ENCODE measurements at regions not wholly inside any gene's neighbourhood (a gene's known extent, or its start where the extent isn't known, plus 50 kb on each side); places are given as distances from the start of the nearest gene placed in this dataset.

DNA sequence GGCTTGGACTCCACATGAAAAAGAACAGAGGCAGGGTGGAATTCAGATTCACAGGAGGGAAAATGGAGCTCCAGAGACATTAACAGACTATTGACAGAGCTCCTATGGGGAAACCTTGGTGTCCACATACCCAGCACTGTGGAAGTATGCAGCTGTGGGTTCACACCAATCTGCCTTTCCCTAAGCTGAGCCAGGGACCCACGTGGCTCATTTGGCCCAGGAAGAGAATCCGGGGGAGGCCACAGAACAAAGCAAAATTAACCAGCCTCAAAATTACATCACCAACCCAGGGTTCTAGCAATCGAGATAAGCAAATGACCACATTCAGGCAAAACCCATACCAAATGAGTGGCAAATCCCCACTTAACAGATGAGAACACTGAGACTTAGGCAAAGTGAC lies 105.8 kb upstream of the TWIST2 start:
- no peaks in the 10 kb centered on the region for H3K27me3 ChIP-seq (ENCODE audit: low read depth, low read length)
- H3K36me3 ChIP-seq (ENCODE audit: control insufficient read depth in 1 of 2, insufficient read depth in 2 of 2, low read length in 2 of 2): no peaks in the 10 kb centered on the region
- no peak overlapping the region for H3K4me3 ChIP-seq (ENCODE audit: low read depth in 1 of 2, low read length in 2 of 2)
- peaks cover 0 to 3% of the 10 kb centered on the region in 2 donors for H3K4me1 ChIP-seq (ENCODE audit: control insufficient read depth in 1 of 2, insufficient read depth in 2 of 2, low read length in 2 of 2)
- no peaks in the 10 kb centered on the region for H3K9me3 ChIP-seq (ENCODE audit: control insufficient read depth in 1 of 2, low read length in 2 of 2)
- H3K27ac ChIP-seq (ENCODE audit: low read length): no peak overlapping the region

DNA sequence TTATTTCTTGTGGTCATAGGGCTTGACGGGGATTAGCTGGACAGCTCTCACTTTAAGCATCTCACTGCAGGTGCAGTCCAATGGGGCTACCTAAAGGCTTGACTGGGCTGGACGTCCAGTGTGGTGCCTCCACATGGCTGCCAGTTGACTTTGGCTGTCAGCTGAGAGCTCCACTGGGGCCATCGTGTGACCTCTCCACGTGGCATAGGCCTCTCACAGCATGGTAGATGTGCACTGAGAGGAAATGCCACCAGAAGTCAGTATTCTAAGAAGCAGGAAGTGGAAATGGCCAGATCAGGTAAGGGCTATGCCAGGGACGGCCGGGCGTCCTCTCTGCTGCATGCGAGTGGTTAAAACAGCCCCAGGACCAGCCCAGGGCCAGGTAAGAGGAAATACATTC lies 105.2 kb upstream of the TWIST2 start:
- Histone ChIP-seq H3K36me3 (ENCODE audit: control insufficient read depth in 1 of 2, insufficient read depth in 2 of 2, low read length in 2 of 2) (no peaks in the 10 kb centered on the region), H3K4me3 (ENCODE audit: low read depth in 1 of 2, low read length in 2 of 2) (no peak overlapping the region), H3K27me3 (ENCODE audit: low read depth, low read length) (no peaks in the 10 kb centered on the region), H3K9me3 (ENCODE audit: control insufficient read depth in 1 of 2, low read length in 2 of 2) (no peaks in the 10 kb centered on the region), H3K27ac (ENCODE audit: low read length) (no peak overlapping the region), H3K4me1 (ENCODE audit: control insufficient read depth in 1 of 2, insufficient read depth in 2 of 2, low read length in 2 of 2) (peaks cover 0 to 3% of the 10 kb centered on the region in 2 donors)

DNA sequence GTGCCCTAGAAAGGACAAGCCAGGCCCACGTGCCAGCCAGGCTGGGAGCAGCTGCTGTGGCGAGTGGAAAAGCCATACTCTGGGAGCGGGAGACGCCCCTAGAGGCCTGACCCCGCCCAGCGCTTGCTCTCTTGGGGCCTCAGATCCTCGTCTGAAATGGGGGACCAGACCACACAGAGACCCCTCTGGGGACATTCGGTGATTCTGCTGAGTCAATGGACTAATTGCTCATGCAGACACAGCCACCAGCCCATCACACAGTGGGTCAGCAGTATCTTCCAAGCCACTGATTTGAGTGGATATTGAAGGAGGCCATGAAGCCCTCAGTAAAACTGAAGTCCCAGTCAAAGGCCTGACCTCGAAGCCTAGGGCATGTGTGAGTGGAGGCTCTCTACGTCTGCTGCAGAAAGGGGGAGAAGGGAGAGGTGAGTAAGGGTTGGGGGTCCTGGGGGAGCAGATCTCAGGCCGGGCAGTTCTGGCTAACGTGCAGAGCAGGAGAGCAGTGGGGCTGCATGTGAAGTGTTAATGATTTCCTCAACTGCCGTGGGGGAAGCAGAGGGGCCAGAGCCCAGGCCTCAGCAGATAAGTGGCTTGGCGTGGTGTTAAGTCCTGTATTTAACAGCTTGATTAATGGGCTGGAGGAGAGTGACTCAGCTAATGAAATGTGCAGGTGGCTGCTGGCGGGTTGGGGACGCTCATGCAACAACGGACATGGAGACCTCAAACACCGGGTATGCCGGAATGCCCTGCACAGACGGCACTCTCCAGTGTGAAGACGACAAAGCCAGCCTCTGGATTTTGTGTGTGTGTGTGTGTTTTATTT lies 104.4 kb upstream of the TWIST2 start:
- peaks cover 0 to 3% of the 10 kb centered on the region in 2 donors for H3K4me1 ChIP-seq (ENCODE audit: control insufficient read depth in 1 of 2, insufficient read depth in 2 of 2, low read length in 2 of 2)
- H3K9me3 ChIP-seq (ENCODE audit: control insufficient read depth in 1 of 2, low read length in 2 of 2): no peaks in the 10 kb centered on the region
- no peaks in the 10 kb centered on the region for H3K36me3 ChIP-seq (ENCODE audit: control insufficient read depth in 1 of 2, insufficient read depth in 2 of 2, low read length in 2 of 2)
- no peak overlapping the region for H3K27ac ChIP-seq (ENCODE audit: low read length)
- no peaks in the 10 kb centered on the region for H3K27me3 ChIP-seq (ENCODE audit: low read depth, low read length)
- H3K4me3 ChIP-seq (ENCODE audit: low read depth in 1 of 2, low read length in 2 of 2): no peak overlapping the region

DNA sequence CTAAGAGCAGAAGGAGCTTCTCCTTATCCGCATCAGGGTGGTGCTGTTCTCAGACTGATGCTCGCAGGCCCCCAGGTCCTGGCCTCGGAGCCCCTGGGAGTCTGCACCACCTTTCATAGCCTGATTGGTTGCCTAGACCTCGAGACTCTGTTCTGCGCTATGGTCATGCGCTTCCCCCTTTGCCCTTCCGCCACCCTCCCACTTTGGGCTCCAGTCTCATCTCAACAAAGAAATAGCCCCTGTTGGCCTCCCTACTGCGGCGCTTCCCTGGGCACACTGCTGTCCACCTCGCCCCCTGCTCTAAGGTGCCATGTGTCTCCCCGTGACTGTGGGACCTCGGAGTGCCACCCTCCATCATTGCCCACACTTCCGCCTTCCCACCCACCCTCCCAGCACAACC lies 102.9 kb upstream of the TWIST2 start:
- H3K4me1 ChIP-seq (ENCODE audit: control insufficient read depth in 1 of 2, insufficient read depth in 2 of 2, low read length in 2 of 2): peaks cover 0 to 3% of the 10 kb centered on the region in 2 donors
- no peaks in the 10 kb centered on the region for H3K27me3 ChIP-seq (ENCODE audit: low read depth, low read length)
- peaks cover 0 to 8% of the 10 kb centered on the region in 2 donors for H3K9me3 ChIP-seq (ENCODE audit: control insufficient read depth in 1 of 2, low read length in 2 of 2)
- no peak overlapping the region for H3K4me3 ChIP-seq (ENCODE audit: low read depth in 1 of 2, low read length in 2 of 2)
- H3K36me3 ChIP-seq (ENCODE audit: control insufficient read depth in 1 of 2, insufficient read depth in 2 of 2, low read length in 2 of 2): no peaks in the 10 kb centered on the region
- H3K27ac ChIP-seq (ENCODE audit: low read length): no peak overlapping the region

DNA sequence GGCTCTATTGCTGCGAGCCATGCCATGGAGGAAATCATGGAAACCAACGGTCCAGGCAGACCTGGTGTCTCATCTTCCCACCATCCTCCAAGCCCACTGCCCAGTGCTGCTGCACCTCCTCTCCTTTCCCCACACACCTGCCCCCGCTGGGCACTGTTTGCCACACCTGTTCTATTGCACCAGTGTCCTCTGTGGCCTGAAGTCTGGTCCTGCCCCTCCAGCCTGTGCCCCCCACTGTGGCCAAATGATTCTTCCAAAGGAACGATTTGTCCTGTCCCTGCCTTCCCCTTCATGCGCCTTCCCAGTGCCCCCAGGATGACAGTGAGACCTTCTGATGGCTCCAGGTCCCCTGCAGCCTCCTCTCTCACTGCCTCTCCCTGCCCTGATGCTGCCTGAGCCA lies 101.9 kb upstream of the TWIST2 start:
- Histone ChIP-seq H3K27me3 (ENCODE audit: low read depth, low read length) (no peaks in the 10 kb centered on the region), H3K4me1 (ENCODE audit: control insufficient read depth in 1 of 2, insufficient read depth in 2 of 2, low read length in 2 of 2) (peaks cover 0 to 3% of the 10 kb centered on the region in 2 donors), H3K27ac (ENCODE audit: low read length) (no peak overlapping the region)

DNA sequence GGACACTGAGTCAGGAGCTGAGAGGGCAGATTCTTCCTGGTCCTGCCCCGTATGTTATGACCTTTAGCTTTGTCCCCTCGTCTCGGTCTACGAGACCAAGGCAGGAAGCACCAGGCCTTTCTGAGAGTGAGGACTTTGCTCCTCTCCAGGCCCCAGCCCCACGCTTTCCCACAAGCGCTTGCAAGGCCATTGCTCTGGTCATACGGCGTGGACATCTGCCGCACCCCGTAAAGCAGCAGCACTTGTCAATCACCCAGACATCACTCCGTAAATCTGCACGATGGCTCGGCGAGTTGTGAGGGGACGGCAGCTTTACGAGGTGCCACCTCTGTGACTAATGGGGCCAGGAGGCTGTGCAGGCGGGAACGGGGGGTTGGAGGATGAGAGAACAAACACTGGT lies 100.8 kb upstream of the TWIST2 start:
- Histone ChIP-seq H3K27me3 (ENCODE audit: low read depth, low read length) (no peaks in the 10 kb centered on the region), H3K4me3 (ENCODE audit: low read depth in 1 of 2, low read length in 2 of 2) (no peak overlapping the region), H3K36me3 (ENCODE audit: control insufficient read depth in 1 of 2, insufficient read depth in 2 of 2, low read length in 2 of 2) (no peaks in the 10 kb centered on the region), H3K27ac (ENCODE audit: low read length) (no peak overlapping the region), H3K9me3 (ENCODE audit: control insufficient read depth in 1 of 2, low read length in 2 of 2) (peaks cover 0 to 10% of the 10 kb centered on the region in 2 donors), H3K4me1 (ENCODE audit: control insufficient read depth in 1 of 2, insufficient read depth in 2 of 2, low read length in 2 of 2) (no peaks in the 10 kb centered on the region)

More for the DNA sequence above, 101.9 kb upstream of the TWIST2 start:
- H3K9me3 ChIP-seq (ENCODE audit: control insufficient read depth in 1 of 2, low read length in 2 of 2): peaks cover 0 to 10% of the 10 kb centered on the region in 2 donors
- H3K36me3 ChIP-seq (ENCODE audit: control insufficient read depth in 1 of 2, insufficient read depth in 2 of 2, low read length in 2 of 2): no peaks in the 10 kb centered on the region
- H3K4me3 ChIP-seq (ENCODE audit: low read depth in 1 of 2, low read length in 2 of 2): no peak overlapping the region

DNA sequence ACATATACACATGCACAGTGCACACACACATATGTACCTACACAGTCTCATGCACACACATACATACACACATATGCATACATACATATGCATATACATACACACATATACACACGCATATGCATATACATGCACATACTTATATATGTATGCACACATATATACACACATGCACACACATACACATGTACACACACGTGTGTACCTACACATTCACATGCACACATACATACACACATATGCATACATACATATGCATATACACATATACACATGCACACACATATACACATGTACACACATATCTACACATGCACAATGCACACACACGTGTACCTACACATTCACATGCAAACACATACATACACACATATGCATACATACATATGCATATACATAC lies 100.3 kb upstream of the TWIST2 start:
- Histone ChIP-seq H3K4me3 (ENCODE audit: low read depth in 1 of 2, low read length in 2 of 2) (no peak overlapping the region), H3K27ac (ENCODE audit: low read length) (no peak overlapping the region), H3K9me3 (ENCODE audit: control insufficient read depth in 1 of 2, low read length in 2 of 2) (peaks cover 0 to 10% of the 10 kb centered on the region in 2 donors), H3K27me3 (ENCODE audit: low read depth, low read length) (no peaks in the 10 kb centered on the region), H3K36me3 (ENCODE audit: control insufficient read depth in 1 of 2, insufficient read depth in 2 of 2, low read length in 2 of 2) (no peaks in the 10 kb centered on the region), H3K4me1 (ENCODE audit: control insufficient read depth in 1 of 2, insufficient read depth in 2 of 2, low read length in 2 of 2) (no peaks in the 10 kb centered on the region)

DNA sequence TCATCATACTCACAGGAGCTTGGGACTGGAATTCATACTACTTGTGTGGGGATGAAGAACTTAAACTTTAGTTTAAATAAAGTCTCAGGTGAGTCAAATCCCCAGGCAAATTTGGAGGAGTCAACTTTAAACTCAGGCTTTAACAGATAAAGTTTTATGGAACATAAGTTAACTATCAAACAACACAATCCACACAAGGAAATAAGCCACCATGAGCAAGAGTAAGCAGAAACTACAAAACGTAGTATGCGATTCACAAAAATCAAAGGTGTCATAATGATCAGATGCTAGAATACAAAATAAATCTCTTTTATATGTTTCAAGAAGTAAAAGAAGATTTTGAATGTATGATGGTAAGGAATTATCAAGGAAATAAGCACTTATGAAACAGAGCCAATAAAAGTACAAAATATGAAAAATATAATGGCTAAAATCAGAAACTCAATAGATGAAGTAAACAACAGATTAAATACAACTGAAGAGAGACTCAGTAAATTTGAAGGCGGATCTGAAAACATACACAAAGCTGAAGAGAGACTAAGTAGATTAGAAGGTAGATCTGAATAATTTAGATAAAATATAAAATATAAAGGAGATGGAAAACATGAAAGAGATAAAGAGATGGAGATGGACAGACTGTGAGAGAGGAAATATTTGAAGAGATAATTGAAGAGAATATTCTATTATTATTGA lies 97.5 kb upstream of the TWIST2 start:
- H3K4me3 ChIP-seq (ENCODE audit: low read depth in 1 of 2, low read length in 2 of 2): no peak overlapping the region
- H3K27ac ChIP-seq (ENCODE audit: low read length): no peak overlapping the region
- H3K27me3 ChIP-seq (ENCODE audit: low read depth, low read length): no peaks in the 10 kb centered on the region
- no peaks in the 10 kb centered on the region for H3K36me3 ChIP-seq (ENCODE audit: control insufficient read depth in 1 of 2, insufficient read depth in 2 of 2, low read length in 2 of 2)
- no peaks in the 10 kb centered on the region for H3K4me1 ChIP-seq (ENCODE audit: control insufficient read depth in 1 of 2, insufficient read depth in 2 of 2, low read length in 2 of 2)
- H3K9me3 ChIP-seq (ENCODE audit: control insufficient read depth in 1 of 2, low read length in 2 of 2): peaks cover 0 to 10% of the 10 kb centered on the region in 2 donors

DNA sequence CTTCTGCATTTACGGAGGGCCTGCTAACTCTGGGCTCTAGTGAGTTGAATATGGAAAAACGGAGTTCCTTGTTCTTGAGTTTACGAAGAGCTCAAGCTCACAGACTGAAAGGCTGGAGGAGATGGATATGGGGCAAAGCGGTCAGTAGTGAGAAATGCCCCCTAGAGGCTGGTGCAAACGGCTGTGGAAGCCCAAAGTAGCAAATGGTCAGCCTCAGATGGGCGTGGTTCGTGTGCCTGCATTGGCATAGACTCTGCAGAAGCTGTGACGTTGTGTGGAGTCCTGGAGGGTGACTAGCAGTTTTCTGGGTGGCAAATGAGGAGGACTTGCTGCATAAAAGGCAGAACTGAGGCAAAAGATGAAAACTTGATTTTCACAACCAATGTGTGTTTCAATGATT lies 93.6 kb upstream of the TWIST2 start:
- H3K9me3 ChIP-seq (ENCODE audit: control insufficient read depth in 1 of 2, low read length in 2 of 2): peaks cover 0 to 9% of the 10 kb centered on the region in 2 donors
- no peaks in the 10 kb centered on the region for H3K36me3 ChIP-seq (ENCODE audit: control insufficient read depth in 1 of 2, insufficient read depth in 2 of 2, low read length in 2 of 2)
- no peak overlapping the region for H3K4me3 ChIP-seq (ENCODE audit: low read depth in 1 of 2, low read length in 2 of 2)
- no peaks in the 10 kb centered on the region for H3K4me1 ChIP-seq (ENCODE audit: control insufficient read depth in 1 of 2, insufficient read depth in 2 of 2, low read length in 2 of 2)
- no peaks in the 10 kb centered on the region for H3K27me3 ChIP-seq (ENCODE audit: low read depth, low read length)
- no peak overlapping the region for H3K27ac ChIP-seq (ENCODE audit: low read length)

DNA sequence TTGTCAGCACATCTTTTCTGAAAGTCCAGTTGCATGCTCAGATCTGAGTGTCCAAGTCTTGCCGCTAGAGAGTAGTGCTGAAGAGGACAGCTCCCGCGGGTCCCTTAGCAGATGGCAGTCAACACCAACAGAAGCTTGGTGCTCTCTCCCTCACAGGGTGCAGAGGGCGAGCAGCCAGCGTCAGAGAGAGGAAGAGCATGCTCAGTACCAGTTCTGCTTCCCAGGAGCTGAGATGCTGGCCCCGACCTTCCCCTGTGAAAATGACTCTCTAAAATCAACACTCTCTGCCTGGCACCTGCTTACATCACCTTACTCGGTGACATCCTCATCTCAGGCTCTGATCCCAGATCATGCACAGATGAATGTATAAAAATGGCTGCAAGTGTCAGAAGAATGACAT lies 86.0 kb upstream of the TWIST2 start:
- Histone ChIP-seq H3K4me1 (ENCODE audit: control insufficient read depth in 1 of 2, insufficient read depth in 2 of 2, low read length in 2 of 2) (no peaks in the 10 kb centered on the region), H3K36me3 (ENCODE audit: control insufficient read depth in 1 of 2, insufficient read depth in 2 of 2, low read length in 2 of 2) (no peaks in the 10 kb centered on the region), H3K9me3 (ENCODE audit: control insufficient read depth in 1 of 2, low read length in 2 of 2) (no peaks in the 10 kb centered on the region), H3K27me3 (ENCODE audit: low read depth, low read length) (no peaks in the 10 kb centered on the region), H3K4me3 (ENCODE audit: low read depth in 1 of 2, low read length in 2 of 2) (no peak overlapping the region), H3K27ac (ENCODE audit: low read length) (no peak overlapping the region)

DNA sequence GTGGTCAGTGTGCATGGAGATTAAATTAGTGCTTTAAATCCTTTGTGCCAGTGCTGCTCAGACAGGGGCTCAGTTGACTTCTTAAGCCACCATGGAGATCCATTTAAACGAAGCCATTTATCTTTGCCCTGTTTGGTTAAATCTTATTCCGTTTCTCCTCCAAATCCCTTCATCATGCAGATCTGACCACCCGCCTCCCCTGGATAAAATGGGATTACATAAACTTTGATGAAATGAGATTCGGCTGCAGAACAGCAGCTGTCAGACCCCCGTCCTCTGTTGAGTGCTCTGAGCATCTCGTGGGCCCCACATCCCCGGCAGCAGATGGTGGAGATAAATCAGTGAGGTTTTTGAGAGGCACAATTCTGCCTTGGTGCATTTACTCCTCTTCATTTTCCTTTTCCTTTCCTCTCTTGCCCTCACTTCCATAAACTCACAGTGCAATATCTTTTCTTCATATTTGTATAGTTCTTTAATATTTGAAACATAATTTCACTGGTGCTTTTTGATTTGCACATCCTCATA lies 84.4 kb upstream of the TWIST2 start:
- H3K4me3 ChIP-seq (ENCODE audit: low read depth in 1 of 2, low read length in 2 of 2): no peak overlapping the region
- H3K27me3 ChIP-seq (ENCODE audit: low read depth, low read length): no peaks in the 10 kb centered on the region
- H3K36me3 ChIP-seq (ENCODE audit: control insufficient read depth in 1 of 2, insufficient read depth in 2 of 2, low read length in 2 of 2): no peaks in the 10 kb centered on the region
- H3K9me3 ChIP-seq (ENCODE audit: control insufficient read depth in 1 of 2, low read length in 2 of 2): no peaks in the 10 kb centered on the region
- H3K4me1 ChIP-seq (ENCODE audit: control insufficient read depth in 1 of 2, insufficient read depth in 2 of 2, low read length in 2 of 2): no peaks in the 10 kb centered on the region
- H3K27ac ChIP-seq (ENCODE audit: low read length): no peak overlapping the region
